Gastroesophageal sphincter (tissue), 3 donors: ENCODE measurements at regions not wholly inside any gene's neighbourhood (a gene's known extent, or its start where the extent isn't known, plus 50 kb on each side); places are given as distances from the start of the nearest gene placed in this dataset.

ENCODE experiments used
- CTCF ChIP-seq, 4 experiments: fragments of 200-600 bp in 2 of 4; fragments of 450-650 bp in 2 of 4; sonication (generic) in 1 of 4; IDR thresholded peaks; one replicate each; pipeline ENCODE4 v1.5.1; 2017 to 2019; ENCODE audit warnings: antibody characterized with exemption in 4 of 4, mild to moderate bottlenecking in 2 of 4, moderate library complexity in 2 of 4
- POLR2A ChIP-seq, 2 donors: fragments of 450-650 bp; IDR thresholded peaks; one replicate each; pipeline ENCODE4 v1.6.1; 2017; ENCODE audit warnings: antibody characterized with exemption in 2 of 2, mild to moderate bottlenecking in 2 of 2, moderate library complexity in 1 of 2

GRCh38 chr14:87304404-87304803, 688.6 kb downstream of the GALC start:
- TF ChIP-seq CTCF (IDR thresholded peaks at IDR 0.05) (no peak), POLR2A (IDR thresholded peaks at IDR 0.05) (no peak)
